IMR-90 (cell line): ENCODE measurements at regions not wholly inside any gene's neighbourhood (a gene's known extent, or its start where the extent isn't known, plus 50 kb on each side); places are given as distances from the start of the nearest gene placed in this dataset.

Source experiments
- BHLHE40 ChIP-seq: fragments of 150-350 bp; IDR thresholded peaks from 2 replicates; pipeline ENCODE4 v1.6.1; 2016; ENCODE audit warnings: mild to moderate bottlenecking, low read depth, low read length
- CEBPB ChIP-seq: IDR thresholded peaks from 2 replicates; pipeline ENCODE4 v1.6.1; 2012; ENCODE audit warnings: low read depth, low read length, improper control_type of control experiment
- FOS ChIP-seq: fragments of 150-350 bp; IDR thresholded peaks from 2 replicates; pipeline ENCODE4 v1.6.1; 2016; ENCODE audit warnings: low read depth, low read length
- POLR2A ChIP-seq: IDR thresholded peaks from 2 replicates; pipeline ENCODE4 v1.6.1; 2012; ENCODE audit warnings: mild to moderate bottlenecking, low read depth, low read length
- TF ChIP-seq, protein P1 (sequence below): conservative IDR thresholded peaks from 2 replicates; pipeline ENCODE4 v1.5.1; 2012; ENCODE audit warnings: mild to moderate bottlenecking, low read depth, low read length, improper control_type of control experiment

DNA sequence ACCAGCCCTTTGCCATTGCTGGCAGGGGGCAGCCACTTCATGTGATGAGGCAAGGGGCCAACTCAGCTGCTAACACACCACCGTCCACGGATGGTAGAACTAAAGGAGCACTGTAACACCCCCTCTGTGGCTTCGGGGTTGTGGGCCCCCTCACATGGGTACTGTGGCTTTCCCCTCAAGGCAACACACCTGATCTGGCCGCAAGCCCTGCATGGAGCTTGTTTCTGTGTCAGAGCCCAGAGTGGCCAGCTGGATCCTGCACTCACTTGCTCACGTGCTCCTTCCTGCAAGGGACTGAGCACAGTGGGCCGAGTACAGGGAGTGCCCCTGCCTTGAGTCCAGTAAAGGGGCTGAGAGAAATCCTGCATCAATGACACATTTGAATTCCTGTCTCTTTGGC, 507.4 kb upstream of the SMC2 start:
- TF ChIP-seq, protein P1, sequence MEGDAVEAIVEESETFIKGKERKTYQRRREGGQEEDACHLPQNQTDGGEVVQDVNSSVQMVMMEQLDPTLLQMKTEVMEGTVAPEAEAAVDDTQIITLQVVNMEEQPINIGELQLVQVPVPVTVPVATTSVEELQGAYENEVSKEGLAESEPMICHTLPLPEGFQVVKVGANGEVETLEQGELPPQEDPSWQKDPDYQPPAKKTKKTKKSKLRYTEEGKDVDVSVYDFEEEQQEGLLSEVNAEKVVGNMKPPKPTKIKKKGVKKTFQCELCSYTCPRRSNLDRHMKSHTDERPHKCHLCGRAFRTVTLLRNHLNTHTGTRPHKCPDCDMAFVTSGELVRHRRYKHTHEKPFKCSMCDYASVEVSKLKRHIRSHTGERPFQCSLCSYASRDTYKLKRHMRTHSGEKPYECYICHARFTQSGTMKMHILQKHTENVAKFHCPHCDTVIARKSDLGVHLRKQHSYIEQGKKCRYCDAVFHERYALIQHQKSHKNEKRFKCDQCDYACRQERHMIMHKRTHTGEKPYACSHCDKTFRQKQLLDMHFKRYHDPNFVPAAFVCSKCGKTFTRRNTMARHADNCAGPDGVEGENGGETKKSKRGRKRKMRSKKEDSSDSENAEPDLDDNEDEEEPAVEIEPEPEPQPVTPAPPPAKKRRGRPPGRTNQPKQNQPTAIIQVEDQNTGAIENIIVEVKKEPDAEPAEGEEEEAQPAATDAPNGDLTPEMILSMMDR: no peak
- TF ChIP-seq FOS: no peak
- no peak for TF ChIP-seq CEBPB
- no peak for TF ChIP-seq POLR2A
- TF ChIP-seq BHLHE40: no peak
